HG03457 (cell line): ENCODE measurements at regions not wholly inside any gene's neighbourhood (a gene's known extent, or its start where the extent isn't known, plus 50 kb on each side); places are given as distances from the start of the nearest gene placed in this dataset.
"Not testable (repeated sequence)": the region's sequence is repeated elsewhere in the genome, so short reads cannot be mapped to it uniquely, and the experiment has no call there.

Experiments
- ATAC-seq: cut with Tn5 transposase; IDR thresholded peaks from one replicate; pipeline ENCODE4 v1.9.1; 2021; ENCODE audit warnings: moderate number of reproducible peaks; ENCODE audit not compliant: unreplicated experiment

GRCh38 chr14:81584495-81584894 is 50.8 kb upstream of the SEL1L start:
- ATAC-seq = no peak

- ATAC-seq = no peak
Measured at GRCh38 chr14:81589381-81590065, 55.9 kb upstream of the SEL1L start.

- no peak for ATAC-seq
Measured at GRCh38 chr14:81591266-81591665, 57.6 kb upstream of the SEL1L start.

- no peak for ATAC-seq
Measured at GRCh38 chr14:81594012-81594411, 60.4 kb upstream of the SEL1L start.

GRCh38 chr14:81605660-81606059 is 72.0 kb upstream of the SEL1L start:
- no peak for ATAC-seq

GRCh38 chr14:81613341-81614045 is 79.8 kb upstream of the SEL1L start:
- ATAC-seq = no peak

GRCh38 chr14:81614302-81614701 is 80.6 kb upstream of the SEL1L start:
- not testable (repeated sequence) for ATAC-seq

- ATAC-seq = no peak
Measured at GRCh38 chr14:81618695-81619094, 85.0 kb upstream of the SEL1L start.

GRCh38 chr14:81619816-81620215 is 86.2 kb upstream of the SEL1L start:
- ATAC-seq = no peak

- not testable (repeated sequence) for ATAC-seq
Measured at GRCh38 chr14:81623771-81624396, 90.2 kb upstream of the SEL1L start.

- no peak for ATAC-seq
Measured at GRCh38 chr14:81625343-81625742, 91.7 kb upstream of the SEL1L start.

GRCh38 chr14:81632157-81632556 is 98.5 kb upstream of the SEL1L start:
- no peak for ATAC-seq

- no peak for ATAC-seq
Measured at GRCh38 chr14:81633496-81633895, 99.8 kb upstream of the SEL1L start.

GRCh38 chr14:81637639-81638038 is 104.0 kb upstream of the SEL1L start:
- ATAC-seq = no peak

- no peak for ATAC-seq
Measured at GRCh38 chr14:81638656-81639280, 105.1 kb upstream of the SEL1L start.

GRCh38 chr14:81653626-81654025 is 120.0 kb upstream of the SEL1L start:
- ATAC-seq = no peak

- no peak for ATAC-seq
Measured at GRCh38 chr14:81655423-81656314, 122.0 kb upstream of the SEL1L start.

GRCh38 chr14:81656811-81657210 is 123.2 kb upstream of the SEL1L start:
- no peak for ATAC-seq

- ATAC-seq = no peak
Measured at GRCh38 chr14:81662066-81662465, 128.4 kb upstream of the SEL1L start.

GRCh38 chr14:81662570-81663197 is 129.0 kb upstream of the SEL1L start:
- ATAC-seq = no peak
